Parathyroid adenoma (tissue), 2 donors: ENCODE measurements at regions not wholly inside any gene's neighbourhood (a gene's known extent, or its start where the extent isn't known, plus 50 kb on each side); places are given as distances from the start of the nearest gene placed in this dataset.
"Not testable (repeated sequence)": the region's sequence is repeated elsewhere in the genome, so short reads cannot be mapped to it uniquely, and the experiment has no call there.

Source experiments
- H2AFZ ChIP-seq: fragments of 300-600 bp; sonication (generic); one replicate; pipeline ENCODE4 v1.7.0; 2017; ENCODE audit warnings: antibody characterized with exemption, mild to moderate bottlenecking
- H3K27ac ChIP-seq: fragments of 300-600 bp; sonication (generic); one replicate; pipeline ENCODE4 v1.7.0; 2017
- H3K27me3 ChIP-seq: fragments of 300-600 bp; sonication (generic); one replicate; pipeline ENCODE4 v1.7.0; 2017; ENCODE audit warnings: low read length; ENCODE audit not compliant: control insufficient read depth, insufficient read depth
- H3K36me3 ChIP-seq: fragments of 300-600 bp; sonication (generic); one replicate; pipeline ENCODE4 v1.7.0; 2017; ENCODE audit warnings: low read length; ENCODE audit not compliant: control insufficient read depth, insufficient read depth
- H3K4me1 ChIP-seq: fragments of 300-600 bp; sonication (generic); one replicate; pipeline ENCODE4 v1.7.0; 2017; ENCODE audit warnings: control low read depth
- H3K4me2 ChIP-seq: fragments of 300-600 bp; sonication (generic); one replicate; pipeline ENCODE4 v1.7.0; 2017; ENCODE audit warnings: low read length
- H3K4me3 ChIP-seq: fragments of 300-600 bp; sonication (generic); one replicate; pipeline ENCODE4 v1.7.0; 2017; ENCODE audit warnings: low read depth, low read length
- H3K79me2 ChIP-seq: fragments of 300-600 bp; sonication (generic); one replicate; pipeline ENCODE4 v1.7.0; 2017; ENCODE audit warnings: control low read depth
- H3K9ac ChIP-seq: fragments of 300-600 bp; sonication (generic); one replicate; pipeline ENCODE4 v1.7.0; 2017; ENCODE audit warnings: mild to moderate bottlenecking
- H3K9me3 ChIP-seq: fragments of 300-600 bp; sonication (generic); one replicate; pipeline ENCODE4 v1.7.0; 2017; ENCODE audit warnings: low read length; ENCODE audit not compliant: control insufficient read depth
- TF ChIP-seq, protein P1 (sequence below): fragments of 300-600 bp; sonication (generic); IDR thresholded peaks from one replicate; pipeline ENCODE4 v1.7.0; 2017; ENCODE audit warnings: antibody characterized with exemption, mild to moderate bottlenecking
- donor health status: primary hyperparathyroidism.

DNA sequence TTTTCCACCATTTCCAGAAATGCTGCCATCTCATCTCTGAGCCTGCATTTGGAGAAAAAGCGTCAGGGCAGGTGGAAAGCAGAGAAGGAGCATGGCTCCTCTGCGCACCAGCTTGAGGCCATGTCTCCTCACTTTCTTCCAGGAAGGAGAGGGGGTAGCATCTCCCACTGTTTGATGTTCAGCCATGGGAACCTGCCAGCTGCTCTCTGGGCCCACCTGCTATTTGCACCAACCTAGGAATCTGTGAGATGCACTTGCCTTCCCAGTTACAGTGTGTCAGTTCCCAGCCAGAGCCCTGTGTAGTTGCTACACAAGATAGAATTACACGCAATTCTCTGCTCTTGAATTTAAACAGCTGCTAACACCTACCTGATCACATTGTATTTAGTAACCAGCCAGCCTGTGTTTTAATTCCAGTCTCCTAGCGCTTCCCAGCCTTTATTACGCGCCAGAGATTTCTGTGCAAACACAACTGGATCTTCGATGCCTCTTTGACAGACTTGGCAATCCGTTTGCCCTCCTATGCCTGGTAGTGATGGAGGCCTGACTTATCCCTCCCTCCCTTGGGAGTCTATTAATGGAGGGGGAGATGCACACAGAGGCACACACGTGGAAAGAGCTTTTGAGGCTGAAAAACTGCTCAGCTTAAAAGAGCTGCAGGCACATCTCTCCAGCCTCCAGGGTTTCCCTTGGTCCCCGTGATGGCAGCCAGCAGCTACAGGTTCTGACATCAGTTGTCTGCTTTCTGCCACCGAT lies 98.1 kb upstream of the SEC14L1 start:
- Histone ChIP-seq H2AFZ (no peak overlapping the region), H3K79me2 (no peaks in the 10 kb centered on the region), H3K4me1 (no peaks in the 10 kb centered on the region), H3K9ac (no peak overlapping the region), H3K27me3 (no peaks in the 10 kb centered on the region), H3K36me3 (no peaks in the 10 kb centered on the region), H3K4me2 (no peak overlapping the region), H3K9me3 (no peaks in the 10 kb centered on the region), H3K4me3 (no peak overlapping the region), H3K27ac (no peak overlapping the region)
- TF ChIP-seq, protein P1, sequence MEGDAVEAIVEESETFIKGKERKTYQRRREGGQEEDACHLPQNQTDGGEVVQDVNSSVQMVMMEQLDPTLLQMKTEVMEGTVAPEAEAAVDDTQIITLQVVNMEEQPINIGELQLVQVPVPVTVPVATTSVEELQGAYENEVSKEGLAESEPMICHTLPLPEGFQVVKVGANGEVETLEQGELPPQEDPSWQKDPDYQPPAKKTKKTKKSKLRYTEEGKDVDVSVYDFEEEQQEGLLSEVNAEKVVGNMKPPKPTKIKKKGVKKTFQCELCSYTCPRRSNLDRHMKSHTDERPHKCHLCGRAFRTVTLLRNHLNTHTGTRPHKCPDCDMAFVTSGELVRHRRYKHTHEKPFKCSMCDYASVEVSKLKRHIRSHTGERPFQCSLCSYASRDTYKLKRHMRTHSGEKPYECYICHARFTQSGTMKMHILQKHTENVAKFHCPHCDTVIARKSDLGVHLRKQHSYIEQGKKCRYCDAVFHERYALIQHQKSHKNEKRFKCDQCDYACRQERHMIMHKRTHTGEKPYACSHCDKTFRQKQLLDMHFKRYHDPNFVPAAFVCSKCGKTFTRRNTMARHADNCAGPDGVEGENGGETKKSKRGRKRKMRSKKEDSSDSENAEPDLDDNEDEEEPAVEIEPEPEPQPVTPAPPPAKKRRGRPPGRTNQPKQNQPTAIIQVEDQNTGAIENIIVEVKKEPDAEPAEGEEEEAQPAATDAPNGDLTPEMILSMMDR, result no peak

- no peaks in the 10 kb centered on the region for H3K4me1 ChIP-seq
- no peaks in the 10 kb centered on the region for H3K36me3 ChIP-seq
- no peaks in the 10 kb centered on the region for H3K9me3 ChIP-seq
- TF ChIP-seq, protein P1, result no peak
- H3K9ac ChIP-seq, result no peak overlapping the region
- H3K27ac ChIP-seq, result no peak overlapping the region
- no peak overlapping the region for H3K4me2 ChIP-seq
- H3K27me3 ChIP-seq, result no peaks in the 10 kb centered on the region
- no peak overlapping the region for H2AFZ ChIP-seq
- H3K79me2 ChIP-seq, result no peaks in the 10 kb centered on the region
- H3K4me3 ChIP-seq, result no peak overlapping the region
Observed at GRCh38 chr17:77045441-77046041, 95.2 kb upstream of the SEC14L1 start.

- TF ChIP-seq, protein P1, result no peak
- Histone ChIP-seq H3K4me1 (no peaks in the 10 kb centered on the region), H3K36me3 (no peaks in the 10 kb centered on the region), H3K9ac (no peak overlapping the region), H3K9me3 (no peaks in the 10 kb centered on the region), H3K79me2 (no peaks in the 10 kb centered on the region), H3K4me3 (no peak overlapping the region), H3K27ac (no peak overlapping the region), H2AFZ (no peak overlapping the region), H3K4me2 (no peak overlapping the region), H3K27me3 (no peaks in the 10 kb centered on the region)
Observed at GRCh38 chr17:77049440-77049839, 91.3 kb upstream of the SEC14L1 start.

- not testable (repeated sequence) for H3K9ac ChIP-seq, H3K4me3 ChIP-seq, H3K27me3 ChIP-seq, H3K36me3 ChIP-seq, H3K4me1 ChIP-seq, H3K27ac ChIP-seq, H3K79me2 ChIP-seq, H3K4me2 ChIP-seq, H2AFZ ChIP-seq, H3K9me3 ChIP-seq
Observed at GRCh38 chr17:77050901-77051300, 89.9 kb upstream of the SEC14L1 start.

DNA sequence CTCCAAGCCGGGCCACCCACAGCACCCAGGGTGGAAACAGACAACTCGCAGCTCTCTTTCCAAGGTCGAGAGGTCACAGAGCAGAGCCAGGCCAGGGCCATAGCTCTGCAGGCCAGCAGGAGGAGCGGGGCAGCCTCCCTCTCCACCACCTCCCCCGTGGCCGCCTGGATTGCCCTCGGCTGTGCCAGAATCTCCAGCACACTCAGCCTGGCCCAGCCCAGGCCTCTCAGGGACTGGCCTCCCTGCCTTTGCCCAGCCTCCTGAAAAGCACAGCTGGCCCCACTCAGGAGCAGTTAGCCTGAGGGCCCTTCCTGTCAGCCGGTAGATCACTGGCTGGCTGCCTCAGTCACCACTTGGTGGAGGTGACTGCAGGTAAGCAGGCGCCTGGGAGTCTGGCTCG lies 85.8 kb upstream of the SEC14L1 start:
- no peaks in the 10 kb centered on the region for H3K4me1 ChIP-seq
- no peak overlapping the region for H3K4me2 ChIP-seq
- no peak overlapping the region for H3K9ac ChIP-seq
- no peak overlapping the region for H2AFZ ChIP-seq
- TF ChIP-seq, protein P1, result no peak
- H3K4me3 ChIP-seq, result no peak overlapping the region
- H3K79me2 ChIP-seq, result no peaks in the 10 kb centered on the region
- H3K27me3 ChIP-seq, result no peaks in the 10 kb centered on the region
- no peaks in the 10 kb centered on the region for H3K36me3 ChIP-seq
- no peak overlapping the region for H3K27ac ChIP-seq
- no peaks in the 10 kb centered on the region for H3K9me3 ChIP-seq
